Activated CD4-positive, alpha-beta T cell treated with anti-CD3 and anti-CD28 coated beads, Interleukin-2, amount 50 U/mL, for 16 hours (primary cell): ENCODE measurements at regions not wholly inside any gene's neighbourhood (a gene's known extent, or its start where the extent isn't known, plus 50 kb on each side); places are given as distances from the start of the nearest gene placed in this dataset.
A peak's percentile ranks its signal among the peaks of the same experiment; 100 is the strongest.

Experiments used
- DNase-seq: peaks from one replicate; pipeline ENCODE4 v3.0.0-alpha.2; 2020

DNA sequence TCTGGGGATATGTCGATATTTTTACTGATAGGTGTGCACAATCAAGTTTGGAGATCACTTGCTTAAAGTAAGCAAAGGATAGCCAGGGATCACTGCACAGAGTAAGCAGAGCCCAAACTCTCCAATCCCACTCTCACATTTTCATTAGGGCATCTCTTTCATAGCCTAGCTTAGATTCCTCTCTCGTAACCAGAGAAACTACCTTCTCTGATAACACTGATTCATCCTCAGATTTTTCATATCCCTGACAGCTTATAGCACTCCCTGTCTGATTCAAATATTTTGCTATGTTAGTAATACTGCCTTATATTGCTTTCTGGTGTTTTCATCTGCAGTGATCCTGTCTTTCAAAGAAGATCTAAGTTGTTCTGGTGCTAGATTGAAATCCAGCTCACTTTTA is 123.7 kb downstream of the CBLL2 start:
- DNase-seq = no peak

DNA sequence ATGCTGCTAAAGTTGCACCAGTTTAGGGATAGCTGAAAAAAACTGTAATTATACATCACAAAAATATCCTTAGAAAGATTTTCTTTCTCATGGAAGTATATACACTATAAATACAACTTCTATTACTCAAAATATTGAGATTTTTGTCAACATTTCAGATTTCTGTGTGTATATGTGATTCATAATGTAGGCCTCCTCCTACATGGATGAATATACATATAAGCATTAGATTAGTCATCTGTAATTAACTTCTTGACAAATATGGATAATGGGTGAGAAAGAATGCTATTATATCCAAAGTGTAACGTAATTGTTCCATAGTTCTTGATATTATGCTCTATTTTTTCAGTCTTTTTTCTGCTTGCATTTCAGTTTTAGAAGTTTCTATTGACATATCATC is 124.9 kb downstream of the CBLL2 start:
- no peak for DNase-seq

DNA sequence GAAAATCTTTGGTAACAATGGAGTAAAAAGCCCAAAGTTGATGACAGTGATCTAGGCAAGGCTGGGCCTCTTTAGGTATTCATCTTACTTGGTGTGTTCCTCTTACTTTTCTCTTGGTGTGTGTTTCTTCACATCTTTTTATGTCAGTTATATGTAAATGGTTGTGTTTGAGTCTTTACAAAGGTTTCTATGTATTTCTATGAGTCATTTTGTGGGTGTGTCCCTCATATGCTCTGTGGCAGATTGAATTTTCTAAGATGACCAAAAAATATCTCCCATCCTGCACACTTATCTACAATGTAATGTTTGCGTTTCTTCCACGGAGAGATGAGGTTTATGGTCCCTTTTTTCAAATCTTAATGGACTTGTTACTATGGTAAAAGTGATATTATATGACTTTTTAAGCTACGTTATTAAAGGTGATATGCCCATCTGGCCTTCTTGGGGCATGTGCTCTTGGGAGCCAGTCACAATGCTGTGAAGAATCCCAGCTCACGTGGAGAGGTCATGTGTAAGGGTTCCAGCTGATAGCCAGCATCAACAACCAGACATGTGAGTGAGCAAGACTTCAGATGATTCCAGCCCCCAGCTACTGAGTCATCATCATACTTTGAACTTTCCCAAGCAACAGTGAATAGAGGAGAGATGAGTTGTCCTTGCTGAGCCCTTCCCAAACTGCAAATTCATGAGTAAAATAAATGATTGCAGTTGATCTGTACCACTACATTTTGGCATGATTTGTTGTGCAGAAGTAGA is 126.9 kb downstream of the CBLL2 start:
- DNase-seq = no peak

DNA sequence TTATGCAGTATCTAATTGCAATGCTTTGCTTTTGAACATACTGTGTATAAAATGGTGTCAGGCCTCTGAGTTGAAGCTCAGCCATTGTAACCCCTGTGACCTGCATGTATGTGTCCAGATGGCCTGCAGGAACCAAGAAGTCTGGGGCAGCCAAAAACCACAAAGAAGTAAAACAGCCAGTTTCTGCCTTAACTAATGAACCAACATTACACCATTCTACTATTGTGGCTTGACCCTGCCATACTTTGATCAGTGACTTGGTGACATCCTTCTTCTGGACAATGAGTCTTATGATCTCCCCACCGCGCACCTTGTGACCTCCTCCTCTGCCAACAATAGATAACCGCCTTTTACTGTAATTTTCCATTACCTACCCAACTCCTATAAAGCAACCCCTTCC is 131.6 kb downstream of the CBLL2 start:
- DNase-seq = no peak

DNA sequence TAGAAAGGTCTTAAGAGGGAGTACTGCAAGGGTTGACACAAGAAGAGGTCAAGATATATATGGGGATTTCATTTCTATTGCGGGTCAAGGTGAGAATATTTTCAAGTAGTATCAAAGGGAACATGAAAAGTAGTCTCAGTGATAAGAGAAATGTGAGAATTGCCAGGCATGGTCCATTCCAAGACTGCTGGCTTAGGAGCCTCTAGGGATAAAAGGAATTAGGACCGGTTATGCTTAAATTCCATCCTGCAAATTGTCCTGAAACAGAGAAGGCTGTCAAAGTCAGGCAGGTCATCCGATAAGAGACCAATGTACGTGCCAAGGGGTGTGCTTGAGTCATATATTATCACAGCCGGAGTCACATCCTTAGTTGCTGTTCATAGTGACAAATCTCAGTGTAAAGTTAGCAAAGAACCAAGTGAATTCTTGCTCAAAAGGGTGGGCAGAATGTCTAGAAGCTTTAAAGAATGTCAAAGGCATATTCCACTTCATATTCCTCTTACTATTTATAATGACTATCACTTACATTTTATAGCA is 133.6 kb downstream of the CBLL2 start:
- DNase-seq = no peak

DNA sequence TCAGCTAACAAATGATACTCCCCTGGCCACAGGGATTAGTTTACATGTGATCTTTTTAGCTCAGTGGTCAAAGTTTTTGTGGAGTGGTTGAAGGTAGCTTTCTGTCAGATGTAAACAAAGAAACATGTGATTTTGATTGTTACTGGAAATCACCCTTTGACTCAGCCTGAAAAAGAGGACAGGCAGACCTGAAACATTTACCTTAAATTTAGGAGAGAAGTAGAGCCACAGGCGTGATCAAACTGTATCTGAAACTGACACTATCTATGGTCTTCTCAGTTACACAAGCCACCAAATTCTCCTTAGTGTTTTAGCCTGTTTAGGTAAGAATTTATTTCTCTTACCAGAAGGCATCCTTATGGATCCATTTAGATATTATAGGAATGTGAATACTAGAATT is 136.7 kb downstream of the CBLL2 start:
- no peak for DNase-seq

DNA sequence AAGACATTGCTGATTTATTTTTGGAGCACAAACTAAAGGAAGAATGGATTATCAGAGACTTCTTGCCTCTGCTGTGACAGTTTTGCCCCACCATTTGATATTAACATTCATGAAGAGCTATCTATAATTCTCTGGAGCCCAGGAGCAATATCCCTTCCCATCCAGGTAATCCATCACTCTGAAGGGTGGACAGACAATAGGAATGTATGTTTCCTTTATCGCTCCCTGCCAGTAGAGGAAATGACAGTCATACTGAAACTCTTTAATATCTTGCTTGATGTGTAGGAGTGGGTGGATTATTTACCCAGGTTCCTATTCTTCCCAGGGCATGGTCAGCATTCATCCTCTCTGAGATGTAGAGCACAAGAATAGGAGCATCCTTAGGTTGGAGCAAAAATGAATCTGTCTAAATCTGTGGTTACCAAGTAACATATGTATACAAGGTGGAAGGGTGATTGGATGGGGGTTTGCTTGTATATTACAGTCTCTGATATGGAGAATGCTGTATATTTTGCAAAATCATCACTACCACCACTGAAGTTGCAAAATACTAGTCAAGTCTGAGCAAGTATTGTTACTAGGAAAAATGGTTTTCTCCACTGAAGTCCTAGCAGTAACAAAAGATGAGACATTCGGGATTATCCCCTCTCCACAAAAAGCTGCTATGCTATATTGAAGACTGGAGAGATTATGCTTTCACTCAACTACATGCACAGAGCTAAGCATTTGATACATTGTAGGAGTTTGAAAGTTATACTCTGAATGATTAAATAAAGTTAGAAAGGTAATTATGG is 151.6 kb downstream of the CBLL2 start:
- DNase-seq = no peak

DNA sequence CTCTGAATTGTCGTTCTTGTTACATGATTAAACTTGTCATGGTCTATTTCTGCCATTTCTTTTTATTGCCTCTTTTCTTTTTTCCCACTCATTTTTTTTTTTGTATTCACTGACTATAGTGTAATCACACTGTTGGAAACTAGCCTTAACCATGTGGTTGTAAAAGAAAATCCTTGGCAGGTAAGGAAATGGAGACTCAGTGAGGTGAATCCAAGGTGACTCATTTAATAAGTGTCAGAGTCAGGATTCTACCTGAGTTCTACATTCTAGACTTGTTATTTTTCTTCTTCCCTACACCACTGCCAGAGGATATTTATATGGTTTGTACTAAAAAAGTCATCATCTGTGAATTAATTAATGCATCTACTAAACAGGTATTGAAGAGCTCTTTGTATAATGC is 152.2 kb downstream of the CBLL2 start:
- DNase-seq = no peak

DNA sequence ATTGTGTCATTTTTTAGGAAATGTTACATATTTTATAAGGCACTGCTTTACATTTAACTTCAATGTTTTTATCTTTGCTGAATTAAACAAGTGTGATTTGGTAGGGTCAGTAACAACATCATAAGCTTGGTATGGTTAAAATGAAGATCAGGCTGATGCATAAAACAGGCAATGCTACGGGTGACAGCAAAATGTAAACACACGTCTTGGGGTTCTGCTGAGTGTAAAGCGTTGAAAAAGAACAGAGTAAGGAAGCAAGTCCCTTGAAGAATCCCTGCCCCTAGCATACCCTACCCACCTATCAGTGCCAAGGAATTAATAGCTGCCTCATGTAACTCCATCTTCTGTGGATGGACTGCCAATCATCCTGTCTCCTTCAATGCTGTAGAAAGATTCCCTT is 157.0 kb downstream of the CBLL2 start:
- no peak for DNase-seq

DNA sequence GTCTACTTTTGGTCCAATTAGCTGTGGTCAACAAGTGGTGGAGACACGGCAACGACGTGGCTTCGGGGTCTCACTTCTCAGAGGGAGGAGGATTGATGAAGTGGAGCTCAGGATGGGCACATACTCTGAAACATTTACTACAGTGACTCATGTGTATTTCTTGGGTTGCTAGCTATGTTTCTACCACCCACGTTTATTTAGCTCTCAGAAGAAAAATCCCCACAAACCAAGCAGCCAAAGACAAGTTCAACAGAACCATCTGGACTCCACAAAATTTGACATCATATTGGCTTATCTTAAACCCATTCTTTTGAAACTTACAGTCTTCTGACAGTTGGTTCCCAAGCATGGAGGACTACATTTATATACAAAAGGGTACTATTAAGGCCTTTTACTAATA is 158.0 kb downstream of the CBLL2 start:
- DNase-seq = no peak

DNA sequence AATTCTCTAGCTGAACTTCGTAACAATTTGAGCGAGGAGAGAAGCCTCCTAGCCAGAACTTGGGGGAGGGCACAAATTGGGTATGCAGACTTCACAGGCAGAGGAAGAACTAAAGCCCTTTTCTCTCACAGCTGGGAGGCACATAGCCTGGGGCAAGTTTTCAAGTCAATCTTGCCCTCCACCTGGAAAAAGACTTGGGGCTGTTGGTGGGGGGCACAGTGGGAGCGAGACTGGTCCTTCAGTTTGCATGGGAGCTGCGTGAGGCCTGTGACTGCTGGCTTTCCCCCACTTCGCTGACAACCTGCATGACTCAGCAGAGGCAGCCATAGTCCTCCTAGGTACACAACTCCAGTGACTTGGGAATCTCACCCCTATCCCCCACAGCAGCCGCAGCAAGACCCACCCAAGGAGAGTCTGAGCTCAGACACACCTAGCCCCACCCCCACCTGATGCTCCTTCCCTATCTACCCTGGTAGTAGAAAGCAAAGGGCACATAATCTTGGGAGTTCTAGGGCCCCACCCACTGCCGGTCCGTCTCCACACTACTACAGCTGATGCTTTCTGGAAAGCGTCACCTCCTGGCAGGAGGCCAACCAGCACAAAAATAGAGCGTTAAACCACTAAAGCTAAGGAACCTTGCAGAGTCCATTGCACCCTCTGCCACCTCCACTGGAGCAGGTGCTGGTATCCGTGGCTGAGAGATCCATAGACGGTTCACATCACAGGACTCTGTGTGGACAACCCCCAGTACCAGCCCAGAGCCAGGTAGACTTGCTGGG is 160.8 kb downstream of the CBLL2 start:
- DNase-seq = no peak

DNA sequence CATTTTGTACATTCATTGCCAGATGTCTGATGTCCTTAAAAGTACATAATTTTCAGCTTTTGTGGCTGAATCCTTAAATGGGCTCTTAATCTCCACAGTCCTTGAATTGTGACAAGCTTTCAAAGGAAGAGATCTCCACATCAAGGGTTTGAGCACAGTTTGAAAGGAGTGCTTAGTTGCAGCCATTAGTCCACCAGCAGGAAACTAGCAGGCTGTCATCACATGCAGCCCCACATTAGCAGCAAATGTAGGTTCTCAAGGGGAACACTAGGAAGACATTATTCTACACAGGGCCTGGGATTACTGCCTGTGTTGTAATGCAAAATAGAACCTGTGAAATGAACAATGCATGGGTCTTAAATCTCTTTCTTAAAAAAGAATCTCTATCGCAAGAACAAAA is 173.2 kb downstream of the CBLL2 start:
- no peak for DNase-seq

DNA sequence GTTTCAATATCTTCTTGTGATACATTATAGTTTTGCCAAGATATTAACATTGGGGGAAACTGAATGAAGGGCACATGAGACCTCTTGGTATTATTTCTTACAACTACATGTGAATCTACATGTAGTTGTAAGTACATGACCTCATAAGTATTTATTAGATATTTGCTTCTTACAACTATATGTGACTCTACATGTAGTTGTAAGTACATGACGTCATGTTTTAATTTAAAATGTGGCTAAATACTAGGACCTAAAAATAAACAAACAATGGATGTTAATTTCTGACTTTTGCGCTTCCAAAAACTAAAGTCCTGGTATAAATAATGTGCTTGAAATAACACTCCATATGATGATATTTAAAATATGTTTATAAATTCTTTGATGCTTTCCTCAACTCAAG is 190.2 kb downstream of the CBLL2 start:
- no peak for DNase-seq

DNA sequence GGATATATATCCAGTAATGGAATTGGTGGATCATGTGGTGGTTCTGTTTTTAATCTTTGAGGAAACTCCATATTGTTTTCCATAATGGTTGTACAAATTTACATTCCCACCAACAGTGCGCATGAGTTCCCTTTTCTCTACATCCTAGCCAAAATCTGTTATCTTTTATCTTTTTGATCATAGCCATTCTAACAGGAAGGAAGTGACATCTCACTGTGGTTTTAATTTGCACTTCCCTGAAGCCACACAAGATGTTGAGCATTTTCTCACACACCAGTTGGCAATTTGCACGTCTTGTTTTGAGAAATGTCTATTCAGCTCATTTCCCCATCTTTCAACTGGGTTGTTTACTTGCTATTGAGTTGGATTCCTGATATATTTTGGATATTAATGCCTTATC is 194.9 kb downstream of the CBLL2 start:
- no peak for DNase-seq

DNA sequence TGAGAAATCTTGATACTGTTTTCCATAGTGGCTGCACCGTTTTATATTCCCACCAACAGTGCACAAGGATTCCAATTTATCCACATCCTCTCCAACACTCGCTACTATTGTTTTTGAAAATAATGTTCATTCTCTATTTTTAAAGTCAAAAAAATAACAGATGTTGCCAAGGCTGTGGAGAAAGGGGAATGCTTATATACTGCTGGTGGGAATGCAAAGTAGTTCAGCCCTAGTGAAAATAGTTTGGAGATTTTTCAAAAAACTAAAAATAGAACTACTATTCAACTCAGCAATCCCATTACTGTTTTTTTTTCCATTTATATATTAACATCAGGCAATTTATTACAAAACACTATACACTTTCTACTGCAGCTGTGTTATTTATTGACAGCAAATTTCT is 208.7 kb downstream of the CBLL2 start:
- DNase-seq = no peak

DNA sequence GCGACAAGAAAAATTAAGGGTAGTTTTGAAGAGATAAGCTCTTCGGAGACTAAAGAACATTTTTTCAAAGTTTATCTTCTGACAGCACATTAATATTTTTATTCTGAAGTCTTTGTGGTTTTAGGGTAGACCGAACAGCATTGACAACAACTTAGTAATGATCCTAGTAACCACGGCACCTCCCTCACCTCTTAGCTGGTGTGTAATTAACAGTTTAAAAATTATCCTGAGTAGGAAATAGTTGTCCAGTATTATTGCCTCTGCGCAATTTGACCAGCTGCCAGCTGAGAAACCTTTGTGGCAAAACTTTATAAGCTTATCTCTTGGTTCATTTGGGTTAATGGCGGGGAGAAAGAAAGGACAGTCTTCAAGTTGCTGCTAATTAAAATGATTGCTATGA is 213.6 kb downstream of the CBLL2 start:
- DNase-seq = no peak

DNA sequence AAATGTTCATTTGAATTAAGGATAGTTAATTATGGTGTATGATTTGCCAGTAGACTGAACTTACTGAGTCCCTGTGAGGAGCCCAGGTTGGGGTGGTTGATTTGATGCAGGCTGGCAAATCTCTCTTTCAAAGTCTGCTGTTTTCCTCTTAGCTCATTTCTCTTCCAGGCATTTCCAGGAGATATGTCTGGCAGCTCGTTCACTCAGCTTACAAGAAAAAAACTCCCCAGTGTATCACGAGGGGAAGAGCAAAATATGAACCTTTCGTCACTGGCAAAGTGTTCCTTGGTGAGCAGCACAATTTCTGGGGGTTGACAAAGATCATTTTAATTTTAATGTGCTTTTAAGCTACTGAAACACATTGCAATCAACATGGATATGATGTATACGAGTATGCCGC is 244.2 kb downstream of the CBLL2 start:
- DNase-seq = no peak

DNA sequence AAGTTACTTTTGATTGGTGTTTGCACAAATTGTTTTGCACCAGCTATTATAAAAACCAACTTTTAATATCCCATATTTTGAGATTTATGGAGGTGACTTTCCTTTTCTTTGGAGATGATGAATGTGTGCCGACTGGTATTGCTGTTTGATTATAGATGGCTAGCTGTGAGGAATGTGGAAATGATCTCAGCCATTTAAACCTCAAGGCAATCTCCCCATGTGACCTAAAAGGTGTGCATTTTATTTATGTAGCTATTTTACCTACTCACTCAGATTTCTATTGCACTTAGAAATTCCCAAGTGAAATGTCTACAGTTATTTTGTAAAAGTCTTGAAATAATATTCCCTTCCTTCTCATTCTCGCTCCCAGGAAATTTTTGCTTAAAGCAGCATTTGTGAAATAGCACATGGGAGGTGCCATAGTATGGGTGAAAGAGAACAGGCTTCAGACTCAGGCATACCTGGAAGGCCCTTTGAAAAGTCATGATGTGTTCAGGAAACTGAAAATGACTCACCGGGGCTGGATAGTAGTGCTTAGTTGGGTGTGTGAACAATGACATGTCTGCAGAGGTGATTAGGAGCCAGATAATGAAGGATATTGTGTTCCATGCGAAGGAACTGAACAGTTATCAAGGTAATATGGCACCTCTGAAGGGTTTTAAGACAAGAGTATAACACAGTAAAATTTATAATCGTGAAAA is 247.6 kb downstream of the CBLL2 start:
- DNase-seq = peak; percentile 2

DNA sequence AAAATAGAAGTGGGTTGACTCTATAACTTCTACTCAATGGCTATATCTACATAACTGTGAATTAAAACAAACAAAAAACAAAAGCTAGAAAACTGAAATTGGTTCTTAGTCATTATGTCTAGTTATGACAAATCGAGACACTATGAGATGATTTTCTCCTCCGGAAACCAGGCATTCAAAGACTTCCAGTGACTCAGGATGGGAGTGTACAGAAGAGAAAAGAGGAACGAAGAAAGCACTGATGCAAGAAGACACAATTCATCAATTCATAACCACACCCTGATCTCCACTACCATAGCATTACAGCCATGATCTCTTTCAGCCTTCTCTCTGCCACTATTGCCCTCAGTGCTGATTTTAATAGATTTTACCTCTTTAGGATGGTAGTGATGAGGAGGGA is 253.6 kb downstream of the CBLL2 start:
- peak; percentile 38 for DNase-seq

DNA sequence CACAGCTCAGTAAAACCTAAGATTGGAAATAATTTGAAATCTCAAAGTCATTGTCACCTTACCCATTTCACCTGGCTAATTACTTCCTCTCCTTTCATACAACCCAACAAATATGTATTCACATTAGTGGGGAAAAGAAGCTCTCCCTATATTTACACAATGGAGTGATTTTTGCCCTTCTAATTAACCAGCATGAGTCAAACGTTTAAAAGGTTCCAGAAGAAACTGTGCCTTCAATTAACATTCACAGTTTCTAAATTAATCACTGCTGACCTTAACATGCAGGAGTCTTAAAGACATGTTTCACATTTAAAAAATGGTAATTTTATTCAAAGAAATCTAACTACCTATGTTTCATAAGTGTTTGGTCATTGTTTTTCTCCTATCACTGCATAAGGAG is 254.6 kb downstream of the CBLL2 start:
- no peak for DNase-seq

DNA sequence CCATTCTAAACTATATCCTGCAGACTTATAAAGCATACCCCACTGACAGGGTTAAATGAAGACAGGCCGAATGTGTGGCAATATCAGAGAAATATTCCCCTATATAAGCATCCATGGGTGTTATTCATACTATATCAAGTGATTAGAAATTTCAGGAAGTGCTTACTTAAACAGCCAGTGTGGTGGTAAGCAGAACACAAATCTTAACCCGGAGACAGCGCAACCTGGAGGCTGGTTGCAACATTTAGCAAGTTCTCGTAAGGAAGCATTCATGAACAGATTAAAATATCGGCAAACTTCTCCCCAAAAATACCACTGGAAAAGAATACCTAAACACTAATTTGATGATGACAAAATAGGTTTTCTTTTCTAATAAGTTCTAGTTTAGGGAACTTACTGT is 261.2 kb downstream of the CBLL2 start:
- no peak for DNase-seq

DNA sequence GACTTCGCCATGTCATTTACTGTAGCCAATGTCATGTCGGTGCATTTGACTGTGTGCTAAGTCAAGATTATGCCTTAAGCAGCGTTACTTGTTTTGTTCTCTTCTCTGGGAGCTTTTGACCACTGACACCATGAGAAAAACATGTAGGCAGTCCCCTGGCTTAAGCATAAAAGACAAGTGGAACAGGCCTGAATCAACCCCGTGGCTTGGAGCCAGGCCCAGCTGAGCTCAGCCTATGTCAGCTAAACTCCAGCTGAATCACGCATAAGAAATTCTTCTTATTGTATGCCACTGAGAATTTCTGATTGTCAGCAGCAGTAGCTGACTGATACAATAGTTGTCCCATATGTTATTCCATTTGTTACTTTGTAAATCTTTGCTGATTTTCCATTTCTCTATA is 261.9 kb downstream of the CBLL2 start:
- DNase-seq = no peak

DNA sequence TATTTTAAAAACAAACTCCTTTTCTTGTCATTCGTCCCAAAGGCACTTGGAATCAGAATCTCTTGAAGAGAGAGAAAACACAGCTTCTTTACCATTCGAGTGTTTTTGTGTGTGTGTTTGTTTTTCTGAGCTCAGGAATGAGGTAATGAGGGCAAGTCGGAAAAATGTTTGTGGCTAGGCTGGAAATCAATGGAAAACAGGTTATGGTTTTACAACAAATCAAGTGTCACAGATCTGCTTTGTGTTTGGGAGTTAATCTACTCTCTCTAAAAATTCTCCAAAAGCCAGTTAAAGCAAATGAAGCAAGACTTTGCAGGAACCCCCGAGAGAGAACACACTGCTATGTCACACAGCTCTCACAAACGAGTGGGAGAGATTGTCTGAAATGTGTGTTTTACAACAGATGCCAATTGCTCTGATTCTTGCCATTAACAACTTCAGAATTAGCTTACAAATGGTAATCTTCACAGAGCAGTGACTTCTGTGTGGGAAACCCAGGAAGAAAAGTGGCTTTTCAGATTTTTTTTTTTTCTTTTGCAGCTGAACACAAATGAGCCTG is 264.1 kb downstream of the CBLL2 start:
- DNase-seq = no peak
